COR-L47 (cell line): ENCODE measurements at regions not wholly inside any gene's neighbourhood (a gene's known extent, or its start where the extent isn't known, plus 50 kb on each side); places are given as distances from the start of the nearest gene placed in this dataset.
A peak's percentile ranks its signal among the peaks of the same experiment; 100 is the strongest.
"Not testable (repeated sequence)": the region's sequence is repeated elsewhere in the genome, so short reads cannot be mapped to it uniquely, and the experiment has no call there.

Source experiments
- DNase-seq: peaks from one replicate; lab custom pipeline; 2025; lab: John Stamatoyannopoulos, UW

DNA sequence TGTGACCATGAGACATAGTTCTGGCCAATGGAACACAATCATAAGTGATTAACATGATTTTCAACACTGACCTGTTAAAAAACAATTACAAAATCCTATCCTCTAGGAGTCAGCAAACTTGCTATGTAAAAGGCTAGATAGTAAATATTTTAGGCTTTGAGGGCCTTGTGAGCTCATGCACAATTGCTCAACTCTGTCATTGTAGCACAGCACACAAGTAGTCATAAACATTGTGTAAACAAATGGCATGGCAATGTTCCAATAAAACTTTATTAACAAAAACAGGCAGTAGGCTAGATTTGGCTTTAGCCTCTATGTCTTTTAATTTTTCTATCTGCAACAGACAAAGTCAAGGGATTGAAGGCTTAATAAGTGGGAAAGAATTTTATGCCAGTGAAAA is 350.7 kb downstream of the C12orf50 start:
- DNase-seq = no peak

- DNase-seq = no peak
Observed at GRCh38 chr12:87676731-87677130, 352.5 kb downstream of the C12orf50 start.

- DNase-seq = no peak
Observed at GRCh38 chr12:87671757-87672156, 357.4 kb downstream of the C12orf50 start.

DNA sequence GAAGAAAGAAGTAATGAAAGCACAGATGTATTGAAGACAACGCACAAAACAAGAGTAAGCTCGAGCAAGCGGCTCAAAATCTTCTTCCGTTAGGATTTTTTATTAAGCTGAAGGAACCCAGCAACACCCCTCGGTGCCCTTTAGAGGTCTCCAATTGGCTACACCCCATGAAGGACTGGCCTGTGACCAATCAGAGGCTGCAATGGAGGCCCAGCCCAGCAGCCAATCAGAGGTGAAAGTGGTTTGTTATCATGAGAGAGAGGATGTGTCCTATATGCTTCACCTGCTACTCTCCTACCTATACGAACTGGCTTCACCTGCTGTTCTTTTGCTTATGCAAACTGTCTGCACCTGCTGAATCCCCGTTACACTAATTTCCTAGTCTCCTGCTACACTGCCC is 358.8 kb downstream of the C12orf50 start:
- DNase-seq = no peak

- no peak for DNase-seq
Observed at GRCh38 chr12:87667378-87667777, 361.8 kb downstream of the C12orf50 start.

- peak; percentile 19 for DNase-seq
Observed at GRCh38 chr12:87661786-87662377, 367.3 kb downstream of the C12orf50 start.

DNA sequence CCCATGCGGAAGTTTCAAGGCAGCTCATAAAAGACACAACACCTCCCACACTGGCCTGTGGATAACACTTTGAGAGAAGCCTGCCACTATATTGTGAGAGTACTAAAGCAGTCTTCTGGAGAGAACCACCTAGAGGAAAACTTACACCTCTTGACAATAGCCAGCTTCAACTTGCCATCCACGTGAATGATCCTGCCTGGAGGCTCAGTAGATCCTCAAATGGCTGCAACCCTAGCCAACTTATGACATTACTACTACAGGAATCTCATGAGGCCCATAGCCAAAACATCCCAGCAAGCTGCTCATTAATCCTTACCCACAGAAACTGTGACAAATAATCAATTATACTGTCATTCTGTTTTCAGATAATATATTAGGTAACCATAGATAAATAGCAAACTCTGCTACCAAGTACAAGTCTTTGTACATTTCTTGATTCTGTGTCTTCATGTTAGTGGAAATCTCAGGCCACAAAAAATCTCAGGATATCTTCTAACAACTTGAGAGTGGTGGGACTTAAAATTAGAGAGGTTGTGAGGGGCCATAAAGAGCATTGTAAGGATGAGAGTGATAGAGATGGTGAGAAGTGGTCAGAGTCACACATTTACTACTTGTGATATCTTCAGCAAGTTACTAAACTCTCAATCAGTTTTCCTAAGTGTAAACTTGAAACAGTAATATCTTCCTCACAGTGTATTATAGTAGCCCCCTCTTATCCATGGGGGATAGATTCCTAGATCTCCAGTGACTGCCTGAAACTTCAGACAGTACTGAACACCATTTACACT is 368.0 kb downstream of the C12orf50 start:
- DNase-seq = no peak

DNA sequence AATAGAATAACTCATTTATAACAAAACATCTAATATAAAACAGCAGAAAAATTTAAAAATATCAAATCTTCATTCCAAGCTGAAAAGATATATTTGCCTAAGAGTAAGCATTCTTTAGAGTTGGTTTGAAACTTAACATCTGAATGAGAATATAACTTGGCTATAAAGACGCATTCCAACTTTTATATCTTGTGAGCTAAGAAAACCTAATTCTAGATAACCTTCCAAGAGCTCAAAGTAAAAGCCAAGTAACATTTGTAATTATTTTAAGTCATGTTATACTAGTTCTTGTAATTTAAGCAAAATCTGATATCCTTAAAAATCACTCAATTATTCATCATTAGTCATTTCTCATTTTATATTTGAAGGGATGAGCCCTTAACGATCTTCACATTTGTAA is 368.9 kb downstream of the C12orf50 start:
- no peak for DNase-seq

DNA sequence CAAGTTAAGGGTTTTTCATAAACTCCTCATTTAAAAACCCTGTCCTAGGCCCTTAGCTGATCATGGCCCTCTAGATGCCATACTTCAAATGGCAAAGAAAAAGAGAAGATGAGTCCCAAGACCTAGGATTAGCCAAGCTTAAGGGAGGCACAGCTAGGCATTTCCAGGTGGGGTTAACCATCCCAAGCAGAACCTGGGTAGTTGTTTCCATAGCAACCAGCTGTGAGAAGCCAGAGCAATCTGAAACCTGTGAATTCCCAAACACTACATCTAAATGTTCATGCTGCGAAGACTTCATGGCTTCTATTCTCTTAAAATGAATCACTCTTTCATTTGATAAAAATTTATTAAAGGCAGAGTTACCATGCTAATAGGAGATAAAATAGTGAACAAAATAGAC is 372.9 kb downstream of the C12orf50 start:
- no peak for DNase-seq

DNA sequence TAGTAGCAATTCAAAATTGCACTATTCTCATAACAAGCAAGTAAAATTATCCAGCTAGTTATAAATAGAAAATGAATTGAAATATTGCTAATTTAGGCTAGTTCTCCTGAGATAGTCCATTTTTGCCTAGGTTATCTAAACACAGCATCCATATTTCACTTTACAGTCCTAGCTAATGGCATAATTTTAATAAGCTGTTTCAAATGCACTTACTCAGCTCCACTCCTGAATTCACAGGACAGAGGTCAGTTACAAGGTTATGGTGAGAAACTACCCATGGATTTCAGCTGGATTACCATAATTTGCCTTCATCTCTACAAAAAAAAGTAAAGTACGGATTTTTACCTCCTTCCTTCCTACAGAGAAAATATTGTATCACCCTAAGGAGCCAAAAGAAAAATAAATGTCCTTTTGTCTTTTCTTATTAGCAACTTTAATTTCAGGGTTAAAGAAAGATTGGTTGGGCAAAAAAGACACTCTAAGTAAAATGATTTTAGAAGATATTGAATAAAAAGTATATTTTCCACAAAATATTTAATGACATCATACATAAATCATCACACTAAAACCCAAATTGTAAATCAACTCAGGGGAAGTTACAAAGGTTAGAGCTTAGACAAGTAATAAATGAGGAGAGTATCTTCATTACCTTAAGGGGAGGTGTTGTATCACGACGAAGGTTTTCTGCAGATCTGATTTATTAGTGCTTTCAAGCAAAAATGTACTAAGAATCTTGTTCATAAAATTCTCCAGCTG is 377.4 kb downstream of the C12orf50 start:
- DNase-seq = no peak

DNA sequence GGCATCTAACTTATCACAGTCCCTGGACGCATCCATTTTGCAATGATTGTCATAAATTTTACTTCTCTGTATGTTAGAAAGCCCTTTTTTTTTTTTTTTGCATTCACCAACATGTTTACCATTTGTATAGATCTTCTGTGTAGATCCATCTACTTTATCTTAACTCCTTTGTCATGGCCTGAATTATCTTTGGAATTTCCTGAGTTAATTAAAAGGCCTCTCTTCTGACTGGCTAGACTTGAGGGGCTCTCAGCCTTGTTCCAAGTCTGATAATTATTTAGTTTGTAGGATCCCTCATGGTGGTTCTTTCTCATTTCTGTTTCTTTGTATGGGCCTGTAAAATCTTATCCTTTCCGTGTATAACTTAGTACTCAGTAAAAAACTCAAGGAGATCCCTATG is 387.0 kb downstream of the C12orf50 start:
- no peak for DNase-seq

- no peak for DNase-seq
Observed at GRCh38 chr12:87618199-87618598, 411.0 kb downstream of the C12orf50 start.

DNA sequence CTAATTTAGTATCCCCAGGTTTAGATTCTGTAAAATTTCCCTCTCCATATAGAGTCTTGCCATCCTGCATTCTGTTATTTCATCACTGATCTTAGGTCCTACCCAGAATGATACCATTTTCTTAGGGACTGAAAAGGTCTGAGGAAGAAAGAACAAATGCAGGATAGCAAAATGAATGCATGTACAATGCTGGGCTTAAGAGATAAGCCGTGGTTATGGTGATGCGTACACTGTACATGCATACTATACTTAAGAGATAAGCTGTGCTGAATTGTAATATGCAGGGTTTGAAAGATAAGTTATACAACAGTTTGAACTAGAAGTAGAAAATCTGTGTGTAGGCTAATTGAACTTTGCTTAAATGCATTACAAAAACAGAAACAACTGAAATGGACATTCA is 416.2 kb downstream of the C12orf50 start:
- DNase-seq = no peak

- DNase-seq = no peak
Observed at GRCh38 chr12:87608321-87608720, 420.9 kb downstream of the C12orf50 start.

- DNase-seq = no peak
Observed at GRCh38 chr12:87603727-87604126, 425.5 kb downstream of the C12orf50 start.

GRCh38 chr12:87599459-87599858 is 429.7 kb downstream of the C12orf50 start:
- DNase-seq = no peak

DNA sequence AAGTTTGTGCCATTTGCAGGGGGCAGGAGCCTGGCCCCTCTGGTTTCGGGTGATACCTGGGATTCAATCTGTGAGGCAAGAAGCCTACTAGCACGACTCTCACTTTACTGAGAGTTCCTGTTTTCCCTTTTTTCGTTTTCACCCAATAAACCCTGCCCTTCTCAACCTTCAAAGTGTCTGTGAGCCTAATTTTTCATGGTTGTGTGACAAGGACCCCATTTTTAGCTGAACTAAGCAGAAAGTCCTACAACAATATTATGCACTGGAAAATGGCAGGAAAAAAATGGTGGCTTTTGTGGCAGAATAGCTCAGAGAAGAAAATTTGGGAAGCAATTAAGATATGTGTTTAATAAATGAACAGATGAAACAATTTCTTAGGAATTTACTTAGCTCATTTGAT is 432.1 kb downstream of the C12orf50 start:
- no peak for DNase-seq

DNA sequence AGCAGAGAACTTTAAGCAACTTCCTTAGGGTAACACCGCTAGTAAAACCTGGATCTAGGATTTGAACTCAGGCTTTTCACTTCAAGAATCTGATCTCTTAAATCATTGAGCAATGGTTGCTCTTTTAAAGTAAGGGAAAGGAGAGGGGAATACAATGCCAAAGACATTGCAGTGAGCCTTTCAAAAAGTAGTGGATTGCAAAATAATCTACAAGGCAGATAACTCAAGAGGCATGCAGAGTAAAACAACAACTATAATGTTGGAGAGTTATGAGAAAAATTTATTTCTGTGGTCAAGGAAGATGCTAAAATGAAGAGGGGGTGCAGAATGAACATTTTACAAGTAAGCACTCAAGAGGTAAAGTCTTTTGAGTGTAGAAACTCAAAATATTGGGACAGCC is 432.6 kb downstream of the C12orf50 start:
- DNase-seq = no peak

- no peak for DNase-seq
Observed at GRCh38 chr12:87596134-87596533, 433.1 kb downstream of the C12orf50 start.

GRCh38 chr12:87585882-87586557 is 443.2 kb downstream of the C12orf50 start:
- no peak for DNase-seq

GRCh38 chr12:87579091-87579490 is 450.1 kb downstream of the C12orf50 start:
- not testable (repeated sequence) for DNase-seq

- DNase-seq = no peak
Observed at GRCh38 chr12:87575906-87576305, 453.3 kb downstream of the C12orf50 start.

GRCh38 chr12:87566918-87567317 is 462.3 kb downstream of the C12orf50 start:
- not testable (repeated sequence) for DNase-seq
